Astrocyte of the spinal cord (primary cell): ENCODE measurements at regions not wholly inside any gene's neighbourhood (a gene's known extent, or its start where the extent isn't known, plus 50 kb on each side); places are given as distances from the start of the nearest gene placed in this dataset.

Source experiments
- DNase-seq: peaks from one replicate; pipeline ENCODE4 v3.0.0; 2011; ENCODE audit warnings: low read depth, low spot score
- H3K4me3 ChIP-seq: 2 replicates; pipeline ENCODE4 v1.5.1; 2011; ENCODE audit warnings: low read depth, mild to moderate bottlenecking, low read length, moderate library complexity
- in situ Hi-C: cut with HindIII; loops from 2 replicates; pipeline ENCODE4 v1.10.0; 2017; ENCODE audit warnings: low sequenced_read_pairs
- TF ChIP-seq, protein P1 (sequence below): IDR thresholded peaks from 2 replicates; pipeline ENCODE4 v1.5.1; 2012; ENCODE audit warnings: low read depth, mild to moderate bottlenecking, low read length, inconsistent platforms

DNA sequence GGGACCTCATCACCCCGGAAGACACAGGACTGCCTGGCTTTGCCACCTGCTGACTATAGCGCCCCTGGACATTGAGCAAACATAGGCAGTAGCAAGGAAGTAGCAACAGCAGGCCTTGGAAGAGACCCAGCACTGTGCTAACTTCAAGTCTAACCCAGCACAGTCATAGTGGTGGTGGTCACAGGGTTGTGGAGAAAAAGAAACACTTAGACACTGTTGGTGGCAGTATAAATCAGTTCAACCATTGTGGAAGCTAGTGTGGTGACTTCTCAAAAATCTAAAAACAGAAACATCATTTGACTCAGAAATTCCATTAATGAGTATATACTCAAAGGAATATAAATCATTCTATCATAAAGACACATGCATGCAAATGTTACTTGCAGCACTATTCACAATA lies 874.0 kb upstream of the EPHA5 start:
- in situ Hi-C loops = no loop called here
- no peak overlapping the region for H3K4me3 ChIP-seq
- no peak for DNase-seq
- TF ChIP-seq, protein P1, sequence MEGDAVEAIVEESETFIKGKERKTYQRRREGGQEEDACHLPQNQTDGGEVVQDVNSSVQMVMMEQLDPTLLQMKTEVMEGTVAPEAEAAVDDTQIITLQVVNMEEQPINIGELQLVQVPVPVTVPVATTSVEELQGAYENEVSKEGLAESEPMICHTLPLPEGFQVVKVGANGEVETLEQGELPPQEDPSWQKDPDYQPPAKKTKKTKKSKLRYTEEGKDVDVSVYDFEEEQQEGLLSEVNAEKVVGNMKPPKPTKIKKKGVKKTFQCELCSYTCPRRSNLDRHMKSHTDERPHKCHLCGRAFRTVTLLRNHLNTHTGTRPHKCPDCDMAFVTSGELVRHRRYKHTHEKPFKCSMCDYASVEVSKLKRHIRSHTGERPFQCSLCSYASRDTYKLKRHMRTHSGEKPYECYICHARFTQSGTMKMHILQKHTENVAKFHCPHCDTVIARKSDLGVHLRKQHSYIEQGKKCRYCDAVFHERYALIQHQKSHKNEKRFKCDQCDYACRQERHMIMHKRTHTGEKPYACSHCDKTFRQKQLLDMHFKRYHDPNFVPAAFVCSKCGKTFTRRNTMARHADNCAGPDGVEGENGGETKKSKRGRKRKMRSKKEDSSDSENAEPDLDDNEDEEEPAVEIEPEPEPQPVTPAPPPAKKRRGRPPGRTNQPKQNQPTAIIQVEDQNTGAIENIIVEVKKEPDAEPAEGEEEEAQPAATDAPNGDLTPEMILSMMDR = no peak

DNA sequence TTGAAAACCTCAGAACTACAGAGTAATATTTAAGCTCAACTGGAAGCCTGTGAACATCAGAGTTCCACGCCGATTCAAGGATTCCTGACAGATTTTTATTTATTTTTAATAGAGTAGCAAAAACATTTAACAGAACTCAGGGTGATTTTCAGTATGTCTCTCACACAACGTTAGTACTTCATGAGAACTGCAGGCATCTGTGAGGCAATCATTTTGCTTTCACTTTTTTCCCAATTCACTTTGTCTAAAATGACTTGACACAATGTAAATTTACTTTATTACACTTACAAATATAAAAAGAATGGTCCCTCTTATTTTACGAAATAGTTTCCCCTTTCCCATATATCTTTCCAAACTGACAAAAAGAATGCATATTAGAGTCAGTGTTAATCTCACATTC lies 869.5 kb upstream of the EPHA5 start:
- no peak overlapping the region for H3K4me3 ChIP-seq
- in situ Hi-C loops = no loop called here
- TF ChIP-seq, protein P1 = no peak
- DNase-seq = no peak

DNA sequence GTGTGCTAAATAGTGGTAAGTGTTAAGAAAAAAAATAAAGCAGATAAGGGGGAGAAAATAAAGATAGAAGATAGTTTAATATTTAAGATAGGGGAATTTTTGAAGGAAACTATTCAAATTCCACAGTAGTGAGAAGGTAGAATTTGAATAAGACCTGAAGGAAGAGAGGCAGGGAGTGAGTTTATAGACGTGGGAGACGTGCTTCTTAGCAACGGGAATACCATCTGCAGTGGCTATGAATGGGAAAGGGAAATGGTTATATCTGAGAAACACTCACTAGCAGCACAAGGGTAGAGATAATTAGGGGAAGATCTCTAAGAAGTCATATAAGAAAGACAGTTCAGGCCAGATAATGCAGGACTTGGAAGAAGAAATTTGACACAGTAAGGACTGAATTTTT lies 854.5 kb upstream of the EPHA5 start:
- in situ Hi-C loops = no loop called here
- TF ChIP-seq, protein P1 = no peak
- no peak for DNase-seq
- H3K4me3 ChIP-seq = no peak overlapping the region

DNA sequence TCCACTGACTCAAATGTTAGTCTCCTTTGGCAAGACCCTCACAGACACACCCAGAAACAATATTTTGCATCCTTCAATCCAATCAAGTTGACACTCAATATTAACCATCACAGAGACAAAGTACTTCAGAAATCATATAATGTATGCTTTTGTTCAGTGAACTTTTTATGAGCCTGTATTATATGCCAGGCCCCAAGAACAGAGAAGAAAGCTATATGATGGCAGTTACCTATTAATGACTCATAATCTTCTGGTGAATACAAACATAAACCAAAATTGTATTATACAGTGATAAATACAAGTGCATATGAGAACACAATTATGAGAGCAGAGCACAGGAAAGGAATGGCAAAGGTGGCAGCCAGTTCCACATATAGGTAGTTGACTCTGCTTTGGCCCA lies 852.0 kb upstream of the EPHA5 start:
- no peak for DNase-seq
- H3K4me3 ChIP-seq = no peak overlapping the region
- TF ChIP-seq, protein P1 = no peak
- in situ Hi-C loops = no loop called here

DNA sequence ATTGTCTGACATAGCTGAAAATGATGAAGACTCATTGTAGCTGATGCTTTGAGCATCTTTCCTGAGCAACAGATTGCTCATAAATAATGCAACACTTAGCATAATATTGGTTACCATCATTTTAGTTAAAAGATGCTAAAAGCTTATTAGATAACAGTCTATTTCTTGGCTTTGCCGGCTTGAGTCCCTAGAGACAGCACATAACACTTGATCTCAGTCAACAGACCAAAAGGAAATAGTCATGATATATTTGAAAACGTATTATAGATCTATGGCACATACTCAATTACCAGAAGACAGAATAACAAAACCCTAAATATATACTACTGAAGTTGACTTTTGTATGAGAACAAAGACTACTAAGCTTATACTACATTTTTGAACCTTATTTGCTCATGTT lies 846.7 kb upstream of the EPHA5 start:
- no peak for DNase-seq
- in situ Hi-C loops = no loop called here
- TF ChIP-seq, protein P1 = no peak
- H3K4me3 ChIP-seq = no peak overlapping the region

DNA sequence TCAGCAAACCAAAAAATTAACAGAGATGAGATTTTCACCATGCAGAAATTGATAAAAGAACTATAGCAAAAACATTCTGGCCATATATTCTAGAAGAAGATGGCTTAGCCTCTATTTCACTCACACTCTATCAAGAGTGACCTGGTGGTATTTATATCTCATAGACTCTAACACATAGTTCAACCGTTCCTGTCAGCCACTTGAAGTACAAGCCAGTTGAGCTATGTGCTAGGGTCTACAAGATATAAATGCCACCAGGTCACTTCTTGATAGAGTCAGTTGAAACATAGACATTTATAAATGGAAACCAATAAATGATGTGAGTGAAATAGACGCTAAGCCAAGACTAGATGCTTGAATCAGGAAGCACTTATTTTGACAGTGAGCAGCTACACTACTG lies 836.7 kb upstream of the EPHA5 start:
- H3K4me3 ChIP-seq = no peak overlapping the region
- TF ChIP-seq, protein P1 = no peak
- DNase-seq = no peak
- in situ Hi-C loops = no loop called here

DNA sequence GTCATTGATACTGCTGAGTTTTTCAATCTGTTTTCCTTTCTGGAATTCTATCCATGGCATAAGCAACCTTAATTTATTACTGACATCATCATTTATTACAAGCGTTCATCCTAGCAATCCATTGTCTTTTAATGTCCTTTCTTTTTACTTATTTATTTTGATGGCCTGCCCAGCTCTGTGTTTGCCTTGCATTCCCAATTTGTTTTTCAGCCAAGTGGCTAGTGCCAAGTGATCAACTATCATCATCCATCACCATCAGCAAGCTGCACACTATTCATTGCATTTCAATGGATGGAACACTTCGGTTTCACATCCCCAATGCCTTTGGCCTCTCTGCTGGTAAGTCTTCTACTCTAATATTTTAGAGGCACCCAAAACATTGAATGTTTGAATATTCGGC lies 831.7 kb upstream of the EPHA5 start:
- H3K4me3 ChIP-seq = no peak overlapping the region
- in situ Hi-C loops = no loop called here
- TF ChIP-seq, protein P1 = no peak
- no peak for DNase-seq
